ENCODE measurements at regions not wholly inside any gene's neighbourhood (a gene's known extent, or its start where the extent isn't known, plus 50 kb on each side); places are given as distances from the start of the nearest gene placed in this dataset.
"Not testable (repeated sequence)": the region's sequence is repeated elsewhere in the genome, so short reads cannot be mapped to it uniquely, and the experiment has no call there.

GRCh38 chr9:74122216-74122615, 374.9 kb upstream of the RORB start:
- H3K9me3 Mint-ChIP-seq = peaks cover 6% of the 10 kb centered on the region
- peak overlapping the region; percentile 42 for H3K27ac Mint-ChIP-seq
- H3K4me3 Mint-ChIP-seq = no peak overlapping the region
- H3K27me3 Mint-ChIP-seq (ENCODE audit: low read depth) = peaks cover 3% of the 10 kb centered on the region
- no peaks in the 10 kb centered on the region for H3K36me3 Mint-ChIP-seq (ENCODE audit: low read depth)
- peaks cover 12% of the 10 kb centered on the region for H3K4me1 Mint-ChIP-seq (ENCODE audit: low read depth)

DNA sequence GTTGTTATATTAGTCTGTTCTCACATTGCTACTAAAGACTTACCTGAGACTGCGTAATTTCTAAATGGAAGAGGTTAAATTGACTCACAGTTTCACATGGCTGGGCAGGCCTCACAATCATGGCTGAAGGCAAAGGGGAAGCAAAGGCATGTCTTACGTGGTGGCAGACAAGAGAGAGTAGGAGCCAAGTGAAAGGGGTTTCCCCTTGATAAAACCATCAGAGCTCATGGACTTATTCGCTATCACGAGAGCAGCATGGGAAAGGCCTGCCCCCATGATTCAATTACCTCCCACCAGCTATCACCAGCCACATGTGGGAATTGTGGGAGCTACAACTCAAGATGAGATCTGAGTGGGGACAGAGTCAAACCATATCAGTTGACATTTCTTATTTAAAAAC, 374.5 kb upstream of the RORB start:
- peak overlapping the region; percentile 42 for H3K27ac Mint-ChIP-seq
- H3K27me3 Mint-ChIP-seq (ENCODE audit: low read depth) = peaks cover 3% of the 10 kb centered on the region
- H3K9me3 Mint-ChIP-seq = peaks cover 6% of the 10 kb centered on the region
- H3K4me3 Mint-ChIP-seq = peak overlapping the region; percentile 9
- H3K4me1 Mint-ChIP-seq (ENCODE audit: low read depth) = peaks cover 12% of the 10 kb centered on the region
- no peaks in the 10 kb centered on the region for H3K36me3 Mint-ChIP-seq (ENCODE audit: low read depth)

- peaks cover 3% of the 10 kb centered on the region for H3K27me3 Mint-ChIP-seq (ENCODE audit: low read depth)
- H3K36me3 Mint-ChIP-seq (ENCODE audit: low read depth) = no peaks in the 10 kb centered on the region
- no peak overlapping the region for H3K4me3 Mint-ChIP-seq
- H3K9me3 Mint-ChIP-seq = peaks cover 4% of the 10 kb centered on the region
- H3K27ac Mint-ChIP-seq = no peak overlapping the region
- H3K4me1 Mint-ChIP-seq (ENCODE audit: low read depth) = peaks cover 12% of the 10 kb centered on the region
These were observed 371.2 kb upstream of the RORB start for GRCh38 chr9:74125941-74126340.

GRCh38 chr9:74132986-74133385, 364.1 kb upstream of the RORB start:
- Mint-ChIP-seq H3K9me3 (no peaks in the 10 kb centered on the region), H3K27ac (no peak overlapping the region), H3K4me3 (no peak overlapping the region), H3K4me1 (ENCODE audit: low read depth) (no peaks in the 10 kb centered on the region), H3K36me3 (ENCODE audit: low read depth) (no peaks in the 10 kb centered on the region), H3K27me3 (ENCODE audit: low read depth) (no peaks in the 10 kb centered on the region)

GRCh38 chr9:74133921-74134320, 363.2 kb upstream of the RORB start:
- H3K4me3 Mint-ChIP-seq = no peak overlapping the region
- peaks cover 2% of the 10 kb centered on the region for H3K4me1 Mint-ChIP-seq (ENCODE audit: low read depth)
- no peak overlapping the region for H3K27ac Mint-ChIP-seq

GRCh38 chr9:74138182-74138581, 359.0 kb upstream of the RORB start:
- peaks cover 2% of the 10 kb centered on the region for H3K4me1 Mint-ChIP-seq (ENCODE audit: low read depth)
- no peaks in the 10 kb centered on the region for H3K36me3 Mint-ChIP-seq (ENCODE audit: low read depth)
- no peaks in the 10 kb centered on the region for H3K27me3 Mint-ChIP-seq (ENCODE audit: low read depth)
- H3K9me3 Mint-ChIP-seq = peaks cover 5% of the 10 kb centered on the region
- H3K4me3 Mint-ChIP-seq = no peak overlapping the region
- H3K27ac Mint-ChIP-seq = no peak overlapping the region

More at GRCh38 chr9:74133921-74134320, 363.2 kb upstream of the RORB start:
- Mint-ChIP-seq H3K9me3 (no peaks in the 10 kb centered on the region), H3K27me3 (ENCODE audit: low read depth) (no peaks in the 10 kb centered on the region), H3K36me3 (ENCODE audit: low read depth) (no peaks in the 10 kb centered on the region)

DNA sequence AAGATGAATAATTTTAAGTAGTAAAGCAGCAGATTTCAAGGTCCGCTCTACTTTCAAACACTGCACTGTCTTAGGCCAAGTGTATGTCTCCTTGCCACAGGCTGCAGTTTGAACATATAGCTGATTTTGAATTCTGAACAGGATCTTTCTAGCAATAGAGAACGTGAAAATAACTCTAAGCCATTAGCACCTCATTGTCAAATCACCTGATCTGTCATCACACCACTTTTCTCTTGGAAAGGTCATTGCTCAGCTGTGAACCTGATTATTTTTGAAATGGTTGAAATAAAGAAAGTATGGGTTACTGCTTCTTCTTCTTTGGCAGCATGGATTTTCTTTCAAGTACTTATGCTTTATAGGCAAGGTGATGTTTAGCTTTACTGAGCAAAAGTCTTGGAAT, 357.0 kb upstream of the RORB start:
- Mint-ChIP-seq H3K27me3 (ENCODE audit: low read depth) (no peaks in the 10 kb centered on the region), H3K9me3 (peaks cover 5% of the 10 kb centered on the region), H3K27ac (no peak overlapping the region), H3K36me3 (ENCODE audit: low read depth) (no peaks in the 10 kb centered on the region), H3K4me3 (no peak overlapping the region), H3K4me1 (ENCODE audit: low read depth) (peaks cover 2% of the 10 kb centered on the region)

DNA sequence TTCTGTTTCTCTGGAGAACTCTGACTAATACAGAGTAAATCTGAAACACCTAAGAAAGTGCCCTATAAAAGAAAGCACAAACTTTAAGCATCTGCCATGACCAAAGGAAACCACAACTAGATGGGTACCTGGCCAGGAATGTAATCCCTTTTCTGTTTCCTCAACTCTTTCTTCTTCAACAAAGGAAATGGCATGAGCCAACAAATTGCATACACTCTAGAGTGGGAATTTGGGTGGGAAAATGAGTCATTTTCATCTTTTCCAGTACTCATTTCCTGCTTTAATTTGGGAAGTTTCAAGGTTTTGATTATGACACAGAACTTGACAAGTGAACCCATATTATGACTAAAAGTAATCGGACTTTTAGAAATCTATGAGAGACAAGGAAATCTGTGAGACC, 349.2 kb upstream of the RORB start:
- H3K36me3 Mint-ChIP-seq (ENCODE audit: low read depth) = no peaks in the 10 kb centered on the region
- no peak overlapping the region for H3K4me3 Mint-ChIP-seq
- no peaks in the 10 kb centered on the region for H3K4me1 Mint-ChIP-seq (ENCODE audit: low read depth)
- H3K27ac Mint-ChIP-seq = no peak overlapping the region
- H3K27me3 Mint-ChIP-seq (ENCODE audit: low read depth) = no peaks in the 10 kb centered on the region
- no peaks in the 10 kb centered on the region for H3K9me3 Mint-ChIP-seq

- Mint-ChIP-seq H3K27me3 (ENCODE audit: low read depth) (peaks cover 3% of the 10 kb centered on the region), H3K4me1 (ENCODE audit: low read depth) (no peaks in the 10 kb centered on the region), H3K9me3 (peaks cover 11% of the 10 kb centered on the region), H3K4me3 (no peak overlapping the region), H3K27ac (no peak overlapping the region), H3K36me3 (ENCODE audit: low read depth) (no peaks in the 10 kb centered on the region)
These were observed 324.3 kb upstream of the RORB start for GRCh38 chr9:74172874-74173273.

DNA sequence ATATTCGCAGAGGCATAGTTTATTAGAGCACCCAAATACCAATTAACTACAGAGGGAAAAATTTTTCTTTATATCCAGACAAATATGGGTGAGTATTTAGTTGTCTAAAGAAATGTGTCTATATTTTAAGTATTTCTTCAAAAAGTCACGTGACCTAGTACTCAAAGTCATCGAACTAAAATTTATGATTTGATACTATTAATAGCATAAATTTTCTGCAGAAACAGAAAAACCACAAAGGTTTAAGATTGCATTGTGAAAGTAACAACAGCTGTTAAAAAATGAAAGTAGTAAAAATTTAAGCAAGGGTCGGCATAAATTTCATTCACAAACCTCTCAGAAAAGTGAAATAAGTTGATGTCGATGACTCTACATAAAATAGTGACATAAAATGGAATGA, 323.9 kb upstream of the RORB start:
- H3K4me3 Mint-ChIP-seq = no peak overlapping the region
- H3K27ac Mint-ChIP-seq = no peak overlapping the region
- peaks cover 3% of the 10 kb centered on the region for H3K27me3 Mint-ChIP-seq (ENCODE audit: low read depth)
- no peaks in the 10 kb centered on the region for H3K36me3 Mint-ChIP-seq (ENCODE audit: low read depth)
- peaks cover 10% of the 10 kb centered on the region for H3K9me3 Mint-ChIP-seq
- no peaks in the 10 kb centered on the region for H3K4me1 Mint-ChIP-seq (ENCODE audit: low read depth)

GRCh38 chr9:74197771-74198170, 299.4 kb upstream of the RORB start:
- not testable (repeated sequence) for H3K4me1 Mint-ChIP-seq (ENCODE audit: low read depth); H3K36me3 Mint-ChIP-seq (ENCODE audit: low read depth); H3K4me3 Mint-ChIP-seq; H3K27me3 Mint-ChIP-seq (ENCODE audit: low read depth); H3K27ac Mint-ChIP-seq
- H3K9me3 Mint-ChIP-seq = peaks cover 20% of the 10 kb centered on the region

DNA sequence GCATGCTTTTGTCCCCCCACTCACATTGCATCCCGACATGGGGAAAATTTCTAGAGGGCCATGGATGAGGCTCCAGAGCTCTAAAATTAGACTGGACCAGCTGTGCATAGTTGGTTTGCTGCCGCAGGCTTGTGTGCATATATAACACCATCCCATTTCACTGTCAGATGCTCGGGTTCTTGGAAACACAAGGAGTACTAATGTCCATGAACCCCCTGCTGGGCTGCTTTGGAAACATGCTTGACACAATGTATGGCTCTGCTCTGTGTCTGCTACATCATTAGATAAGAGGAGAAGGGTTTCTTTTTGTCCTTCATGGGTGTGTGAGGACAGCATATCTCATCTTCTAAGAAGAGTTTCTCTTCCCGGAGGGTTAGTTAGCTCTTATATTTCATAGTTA, 292.1 kb upstream of the RORB start:
- Mint-ChIP-seq H3K4me1 (ENCODE audit: low read depth) (no peaks in the 10 kb centered on the region), H3K27ac (no peak overlapping the region), H3K27me3 (ENCODE audit: low read depth) (no peaks in the 10 kb centered on the region), H3K4me3 (no peak overlapping the region), H3K9me3 (peaks cover 3% of the 10 kb centered on the region), H3K36me3 (ENCODE audit: low read depth) (no peaks in the 10 kb centered on the region)

- Mint-ChIP-seq H3K27me3 (ENCODE audit: low read depth) (no peaks in the 10 kb centered on the region), H3K36me3 (ENCODE audit: low read depth) (peaks cover 3% of the 10 kb centered on the region), H3K9me3 (peaks cover 13% of the 10 kb centered on the region), H3K4me3 (no peak overlapping the region), H3K4me1 (ENCODE audit: low read depth) (peaks cover 3% of the 10 kb centered on the region), H3K27ac (no peak overlapping the region)
These were observed 278.6 kb upstream of the RORB start for GRCh38 chr9:74218385-74219063.

GRCh38 chr9:74220327-74220726, 276.8 kb upstream of the RORB start:
- Mint-ChIP-seq H3K4me1 (ENCODE audit: low read depth) (peaks cover 3% of the 10 kb centered on the region), H3K27me3 (ENCODE audit: low read depth) (no peaks in the 10 kb centered on the region), H3K4me3 (no peak overlapping the region), H3K27ac (no peak overlapping the region), H3K36me3 (ENCODE audit: low read depth) (peaks cover 3% of the 10 kb centered on the region), H3K9me3 (peaks cover 21% of the 10 kb centered on the region)

- H3K27ac Mint-ChIP-seq = no peak overlapping the region
- peaks cover 18% of the 10 kb centered on the region for H3K9me3 Mint-ChIP-seq
- peaks cover 4% of the 10 kb centered on the region for H3K36me3 Mint-ChIP-seq (ENCODE audit: low read depth)
- no peak overlapping the region for H3K4me3 Mint-ChIP-seq
- H3K4me1 Mint-ChIP-seq (ENCODE audit: low read depth) = no peaks in the 10 kb centered on the region
- H3K27me3 Mint-ChIP-seq (ENCODE audit: low read depth) = no peaks in the 10 kb centered on the region
These were observed 260.3 kb upstream of the RORB start for GRCh38 chr9:74236857-74237256.

Measured in T-helper 1 cell treated with Interleukin-12 subunit alpha and Interleukin-12 subunit beta and Interleukin-4 antibody, amounts not matched to agents 30 μg/mL and 1 μg/mL, for 36 hours (primary cell).